IMR-90 (cell line): ENCODE measurements at regions not wholly inside any gene's neighbourhood (a gene's known extent, or its start where the extent isn't known, plus 50 kb on each side); places are given as distances from the start of the nearest gene placed in this dataset.

Experiments
- ATAC-seq: fragments of 200-7000 bp; cut with Tn5 transposase; 2 replicates; pipeline ENCODE4 v1.9.1; 2020; ENCODE audit warnings: low read depth, mild to moderate bottlenecking, moderate library complexity
- BruUV-seq: library from RNA; stranded (reverse); fragments of 400-500 nt; replicated peaks from 2 replicates; lab custom pipeline; 2021; lab: Mats Ljungman, UMichigan
- CTCF ChIA-PET: fragments of 300-600 bp; formaldehyde crosslinking; extraction: SDS; loops from one replicate; lab custom pipeline; 2021; ENCODE audit warnings: antibody characterized with exemption; lab: Yijun Ruan, JAX
- POLR2A ChIA-PET: fragments of 300-600 bp; sonication (Branson Sonifier 250); formaldehyde crosslinking; loops from one replicate; lab custom pipeline; 2022; ENCODE audit warnings: antibody characterized with exemption; ENCODE audit not compliant: unreplicated experiment; lab: Charles Lee
- DNase-seq: peaks from one replicate; pipeline ENCODE4 v3.0.0; 2013
- H2AFZ ChIP-seq: replicated peaks from 2 replicates; pipeline ENCODE3; 2013; ENCODE audit warnings: low read length, mild to moderate bottlenecking; ENCODE audit not compliant: poor library complexity
- H2AK5ac ChIP-seq: 2 replicates; pipeline ENCODE4 v1.6.1; 2013; ENCODE audit warnings: low read depth, low read length, inconsistent platforms
- H2AK9ac ChIP-seq: replicated peaks from 2 replicates; pipeline ENCODE3; 2013; ENCODE audit warnings: mild to moderate bottlenecking, low read depth, low read length, moderate library complexity; ENCODE audit not compliant: poor library complexity
- H2BK120ac ChIP-seq: 2 replicates; pipeline ENCODE4 v1.6.1; 2013; ENCODE audit warnings: low read depth, low read length, inconsistent platforms
- H2BK15ac ChIP-seq: 3 replicates; pipeline ENCODE4 v1.6.1; 2013; ENCODE audit warnings: low read depth, low read length, inconsistent platforms
- H2BK20ac ChIP-seq: 2 replicates; pipeline ENCODE4 v1.6.1; 2013; ENCODE audit warnings: low read depth, mild to moderate bottlenecking, inconsistent platforms, low read length, moderate library complexity
- H2BK5ac ChIP-seq: 2 replicates; pipeline ENCODE4 v1.6.1; 2013; ENCODE audit warnings: mild to moderate bottlenecking, low read depth, low read length, inconsistent platforms; ENCODE audit not compliant: poor library complexity, severe bottlenecking
- H3K14ac ChIP-seq: replicated peaks from 2 replicates; pipeline ENCODE4 v1.6.1; 2013; ENCODE audit warnings: low read depth, low read length, inconsistent platforms
- H3K18ac ChIP-seq: 2 replicates; pipeline ENCODE4 v1.6.1; 2013; ENCODE audit warnings: low read depth, low read length, control low read depth
- H3K23ac ChIP-seq: 2 replicates; pipeline ENCODE4 v1.6.1; 2013; ENCODE audit warnings: low read depth, low read length, inconsistent platforms
- H3K27ac ChIP-seq: 2 replicates; pipeline ENCODE4 v1.5.1; 2013; ENCODE audit warnings: mild to moderate bottlenecking, control low read depth, low read length; ENCODE audit not compliant: insufficient read depth
- H3K27me3 ChIP-seq: 2 replicates; pipeline ENCODE4 v1.6.1; 2013; ENCODE audit warnings: low read length; ENCODE audit not compliant: control insufficient read depth, insufficient read depth
- H3K36me3 ChIP-seq: 2 replicates; pipeline ENCODE4 v1.6.1; 2013; ENCODE audit warnings: low read length, mixed read lengths; ENCODE audit not compliant: control insufficient read depth, insufficient read depth
- H3K4ac ChIP-seq: 2 replicates; pipeline ENCODE4 v1.6.1; 2013; ENCODE audit warnings: low read depth, low read length, inconsistent platforms
- H3K4me1 ChIP-seq: 2 replicates; pipeline ENCODE4 v1.6.1; 2013; ENCODE audit warnings: low read length, mixed read lengths; ENCODE audit not compliant: control insufficient read depth, insufficient read depth
- H3K4me2 ChIP-seq: 2 replicates; pipeline ENCODE4 v1.6.1; 2013; ENCODE audit warnings: low read depth, mild to moderate bottlenecking, control low read depth, low read length, moderate library complexity
- H3K4me3 ChIP-seq: 2 replicates; pipeline ENCODE4 v1.5.1; 2013; ENCODE audit warnings: low read depth, mild to moderate bottlenecking, control low read depth, low read length, moderate library complexity; ENCODE audit not compliant: insufficient read depth
- H3K56ac ChIP-seq: 2 replicates; pipeline ENCODE4 v1.6.1; 2013; ENCODE audit warnings: low read length, inconsistent platforms; ENCODE audit not compliant: insufficient read depth; ENCODE audit errors: extremely low read depth
- H3K79me1 ChIP-seq, 2 experiments: 2 replicates each; pipeline ENCODE4 v1.6.1; 2013; ENCODE audit warnings: low read length in 2 of 2, inconsistent platforms in 1 of 2, low read depth in 1 of 2
- H3K9ac ChIP-seq: 2 replicates; pipeline ENCODE4 v1.6.1; 2013; ENCODE audit warnings: low read depth, low read length, control low read depth
- H3K9me1 ChIP-seq: 2 replicates; pipeline ENCODE4 v1.6.1; 2013; ENCODE audit warnings: low read length, inconsistent platforms; ENCODE audit not compliant: insufficient read depth
- H3K9me3 ChIP-seq: 2 replicates; pipeline ENCODE4 v1.6.1; 2013; ENCODE audit warnings: low read length; ENCODE audit not compliant: control insufficient read depth, insufficient read depth
- H4K20me1 ChIP-seq: 2 replicates; pipeline ENCODE4 v1.6.1; 2013; ENCODE audit warnings: low read length, inconsistent platforms; ENCODE audit not compliant: insufficient read depth
- H4K5ac ChIP-seq: 2 replicates; pipeline ENCODE4 v1.6.1; 2013; ENCODE audit warnings: mild to moderate bottlenecking, low read depth, low read length, control low read depth
- H4K8ac ChIP-seq, 2 experiments: 2 replicates each; pipeline ENCODE4 v1.6.1; 2013; ENCODE audit warnings: low read depth in 2 of 2, low read length in 2 of 2, control low read depth in 1 of 2, inconsistent platforms in 1 of 2
- H4K91ac ChIP-seq: 2 replicates; pipeline ENCODE4 v1.6.1; 2013; ENCODE audit warnings: low read depth, low read length, inconsistent platforms; ENCODE audit not compliant: insufficient read depth
- CTCF ChIP-seq: conservative IDR thresholded peaks from 2 replicates; pipeline ENCODE4 v1.5.1; 2012; ENCODE audit warnings: mild to moderate bottlenecking, low read depth, low read length, improper control_type of control experiment
- FOS ChIP-seq: fragments of 150-350 bp; IDR thresholded peaks from 2 replicates; pipeline ENCODE4 v1.6.1; 2016; ENCODE audit warnings: low read depth, low read length
- MAFK ChIP-seq: IDR thresholded peaks from 2 replicates; pipeline ENCODE4 v1.6.1; 2012; ENCODE audit warnings: low read depth, low read length, improper control_type of control experiment
- MAZ ChIP-seq: IDR thresholded peaks from 2 replicates; pipeline ENCODE4 v1.6.1; 2012; ENCODE audit warnings: low read depth, mild to moderate bottlenecking, low read length, improper control_type of control experiment, moderate library complexity, borderline replicate concordance
- POLR2A ChIP-seq: IDR thresholded peaks from 2 replicates; pipeline ENCODE4 v1.6.1; 2012; ENCODE audit warnings: mild to moderate bottlenecking, low read depth, low read length
- RAD21 ChIP-seq: IDR thresholded peaks from 2 replicates; pipeline ENCODE4 v1.6.1; 2012; ENCODE audit warnings: low read length, improper control_type of control experiment
- RCOR1 ChIP-seq: IDR thresholded peaks from 2 replicates; pipeline ENCODE4 v1.6.1; 2012; ENCODE audit warnings: mild to moderate bottlenecking, low read length, improper control_type of control experiment; ENCODE audit not compliant: insufficient replicate concordance
- RFX5 ChIP-seq: IDR thresholded peaks from 2 replicates; pipeline ENCODE4 v1.8.0; 2012; ENCODE audit warnings: low read depth, mild to moderate bottlenecking, low read length, moderate library complexity
- SMC3 ChIP-seq: fragments of 150-350 bp; IDR thresholded peaks from 2 replicates; pipeline ENCODE4 v1.6.1; 2016; ENCODE audit warnings: low read depth, mild to moderate bottlenecking, antibody characterized with exemption, low read length, moderate library complexity
- USF2 ChIP-seq: fragments of 150-350 bp; IDR thresholded peaks from 2 replicates; pipeline ENCODE4 v1.6.1; 2017; ENCODE audit warnings: mild to moderate bottlenecking, antibody characterized with exemption, low read length, low read depth
- WGBS, 2 experiments: methylation state at CpG; one replicate each; pipeline versions ENCODE4 v1.1.5 to v1.1.7; 2013; ENCODE audit warnings: missing lambda C conversion rate in 2 of 2; ENCODE audit not compliant: insufficient read length in 1 of 2; ENCODE audit errors: extremely low coverage in 2 of 2; 5-methylcytosine and 5-hydroxymethylcytosine counted together
- dilution Hi-C: fragments of 300-500 bp; cut with HindIII; formaldehyde crosslinking; loops from one replicate; pipeline ENCODE4 v1.14.3; 2018; ENCODE audit warnings: low sequenced_read_pairs; ENCODE audit not compliant: unreplicated experiment
- in situ Hi-C: fragments of 300-500 bp; cut with MboI; formaldehyde crosslinking; loops from 3 replicates; pipeline ENCODE4 v1.14.3; 2019; ENCODE audit warnings: low sequenced_read_pairs, inconsistent platforms, mixed read lengths
- intact Hi-C: fragments of 100-400 bp; cut with micrococcal nuclease; formaldehyde crosslinking; loops from 2 replicates; pipeline ENCODE4 v1.10.0; 2022

GRCh38 chr2:163528640-163529217 lies 207.1 kb downstream of the FIGN start:
- Histone ChIP-seq H3K4me3 (no peak overlapping the region), H2BK5ac (no peak overlapping the region), H3K56ac (no peak overlapping the region), H2AK9ac (no peak overlapping the region), H2BK20ac (no peak overlapping the region), H3K9me1 (no peaks in the 10 kb centered on the region), H3K9me3 (no peaks in the 10 kb centered on the region), H4K91ac (no peak overlapping the region), H3K4me2 (no peak overlapping the region), H3K23ac (no peak overlapping the region), H3K79me1 (no peaks in the 10 kb centered on the region), H2BK120ac (no peak overlapping the region), H3K4ac (no peak overlapping the region), H3K18ac (no peak overlapping the region), H2AK5ac (no peak overlapping the region), H4K20me1 (no peaks in the 10 kb centered on the region), H4K5ac (no peak overlapping the region), H3K27ac (no peak overlapping the region), H2AFZ (no peak overlapping the region), H3K14ac (no peak overlapping the region), H3K4me1 (no peaks in the 10 kb centered on the region), H2BK15ac (no peak overlapping the region), H3K36me3 (no peaks in the 10 kb centered on the region), H4K8ac (no peak overlapping the region), H3K27me3 (no peaks in the 10 kb centered on the region), H3K9ac (no peak overlapping the region)
- BruUV-seq = no TSS peak
- in situ Hi-C loops = no loop called here
- no CpG with 5 or more reads among the region's 1 CpG for WGBS, 2 experiments
- dilution Hi-C loops = no loop called here
- DNase-seq (no peak), ATAC-seq (no peak)
- POLR2A ChIA-PET = no interaction called here
- intact Hi-C loops = no loop called here
- CTCF ChIA-PET = no interaction called here
- no peak for TF ChIP-seq USF2
- TF ChIP-seq RAD21 = no peak
- TF ChIP-seq CTCF = no peak
- TF ChIP-seq MAZ = no peak
- TF ChIP-seq RCOR1 = no peak
- no peak for TF ChIP-seq MAFK
- TF ChIP-seq SMC3 = no peak
- TF ChIP-seq FOS = no peak
- TF ChIP-seq POLR2A = no peak
- TF ChIP-seq RFX5 = no peak
